ENCODE measurements at regions not wholly inside any gene's neighbourhood (a gene's known extent, or its start where the extent isn't known, plus 50 kb on each side); places are given as distances from the start of the nearest gene placed in this dataset.

GRCh38 chr1:244301595-244302130, 150.0 kb downstream of the ADSS2 start:
- TF ChIP-seq EZH2 (IDR thresholded peaks at IDR 0.05; ENCODE audit: low read depth) = no peak
- TF ChIP-seq CTCF (conservative IDR thresholded peaks at IDR 0.05) = no peak

Data from PC-9 (cell line).